A549 (cell line): ENCODE measurements at regions not wholly inside any gene's neighbourhood (a gene's known extent, or its start where the extent isn't known, plus 50 kb on each side); places are given as distances from the start of the nearest gene placed in this dataset.
A peak's percentile ranks its signal among the peaks of the same experiment; 100 is the strongest.

Experiments used
- ATAC-seq, 2 experiments: fragments of 200-7000 bp in 1 of 2; fragments of >200 bp in 1 of 2; cut with Nextera tagmentation in 1 of 2; cut with Tn5 transposase in 1 of 2; 3 replicates each; pipeline versions ENCODE4 v1.8.0 to v1.9.1; 2018 to 2020; ENCODE audit warnings: mild to moderate bottlenecking in 1 of 2, moderate library complexity in 1 of 2
- CTCF ChIA-PET: fragments of 300-600 bp; sonication (Branson Sonifier 250); formaldehyde crosslinking; extraction: SDS; loops from one replicate; lab custom pipeline; 2021; ENCODE audit warnings: antibody characterized with exemption, inconsistent platforms; lab: Yijun Ruan, JAX
- POLR2A ChIA-PET: fragments of 350-600 bp; formaldehyde crosslinking; extraction: SDS; loops from one replicate; lab custom pipeline; 2021; ENCODE audit warnings: antibody characterized with exemption, inconsistent platforms; lab: Yijun Ruan, JAX
- DNase-seq, 2 experiments: peaks; one replicate each; pipeline versions ENCODE4 v3.0.0 to v3.0.0-alpha.2; 2011 to 2016; ENCODE audit warnings: low read depth in 1 of 2, low spot score in 1 of 2
- FAIRE-seq: peaks from 2 replicates; lab custom pipeline; 2011; peaks lifted over from hg19 to GRCh38; lab: Jason Lieb, UNC
- H3K27ac ChIP-seq, 2 experiments: fragments of >200 bp; sonication (Bioruptor Twin); formaldehyde crosslinking; 3 replicates each; pipeline ENCODE4 v1.5.1; 2016 to 2017
- H3K4me1 ChIP-seq: fragments of >200 bp; sonication (Bioruptor Twin); formaldehyde crosslinking; 3 replicates; pipeline ENCODE4 v1.6.1; 2016
- H3K4me2 ChIP-seq: fragments of >200 bp; sonication (Bioruptor Twin); formaldehyde crosslinking; 3 replicates; pipeline ENCODE4 v1.6.1; 2016
- H3K4me3 ChIP-seq: fragments of >200 bp; sonication (Bioruptor Twin); formaldehyde crosslinking; 3 replicates; pipeline ENCODE4 v1.5.1; 2016
- H3K9me3 ChIP-seq: fragments of >200 bp; sonication (Bioruptor Twin); formaldehyde crosslinking; 3 replicates; pipeline ENCODE4 v1.6.1; 2016
- CBX8 ChIP-seq: fragments of 200-600 bp; sonication (generic); IDR thresholded peaks from 2 replicates; pipeline ENCODE4 v1.6.1; 2016
- CEBPB ChIP-seq, 2 experiments: fragments of >200 bp in 1 of 2; sonication (Bioruptor Twin) in 1 of 2; formaldehyde crosslinking in 1 of 2; IDR thresholded peaks; 2 replicates each; pipeline ENCODE4 v1.6.1; 2012 to 2016
- EHMT2 ChIP-seq: fragments of 200-600 bp; sonication (generic); IDR thresholded peaks from 2 replicates; pipeline ENCODE4 v1.6.1; 2016; ENCODE audit warnings: antibody characterized with exemption, low read depth, mild to moderate bottlenecking, moderate library complexity
- HDAC2 ChIP-seq: fragments of 200-600 bp; sonication (generic); IDR thresholded peaks from 2 replicates; pipeline ENCODE4 v1.6.1; 2016
- HOXA7 ChIP-seq: fragments of 250-450 bp; sonication (Bioruptor Pico); IDR thresholded peaks from 2 replicates; pipeline ENCODE4 v1.5.0; 2020; ENCODE audit warnings: mild to moderate bottlenecking, moderate library complexity
- JUNB ChIP-seq: fragments of >200 bp; sonication (Bioruptor Twin); formaldehyde crosslinking; IDR thresholded peaks from 2 replicates; pipeline ENCODE4 v1.6.1; 2016
- KDM1A ChIP-seq: fragments of 200-600 bp; sonication (generic); IDR thresholded peaks from 2 replicates; pipeline ENCODE4 v1.6.1; 2016; ENCODE audit warnings: low read depth, mild to moderate bottlenecking
- MAZ ChIP-seq: fragments of 150-350 bp; IDR thresholded peaks from 2 replicates; pipeline ENCODE4 v1.6.1; 2014; ENCODE audit warnings: antibody characterized with exemption, low read depth, low read length, borderline replicate concordance
- NFE2L2 ChIP-seq: fragments of 150-350 bp; conservative IDR thresholded peaks from 2 replicates; pipeline ENCODE4 v1.6.1; 2014; ENCODE audit warnings: low read length
- NPAS2 ChIP-seq: fragments of 250-450 bp; sonication (Bioruptor Pico); IDR thresholded peaks from 2 replicates; pipeline ENCODE4 v1.8.0; 2022; ENCODE audit warnings: mild to moderate bottlenecking, moderate library complexity, borderline replicate concordance
- RARB ChIP-seq: fragments of 250-450 bp; sonication (Bioruptor Pico); IDR thresholded peaks from 2 replicates; pipeline ENCODE4 v1.8.0; 2021; ENCODE audit warnings: mild to moderate bottlenecking, moderate library complexity
- RCOR1 ChIP-seq: fragments of 150-350 bp; IDR thresholded peaks from 2 replicates; pipeline ENCODE4 v1.6.1; 2014; ENCODE audit warnings: antibody characterized with exemption, low read length, low read depth
- ZC3H11A ChIP-seq: fragments of 450-650 bp; IDR thresholded peaks from 2 replicates; pipeline ENCODE4 v1.6.1; 2014; ENCODE audit warnings: antibody characterized with exemption, mild to moderate bottlenecking
- ZFP36 ChIP-seq: fragments of 450-650 bp; IDR thresholded peaks from 2 replicates; pipeline ENCODE4 v1.6.1; 2014; ENCODE audit warnings: borderline replicate concordance; ENCODE audit not compliant: partially characterized antibody
- WGBS: methylation state at CpG from one replicate; pipeline ENCODE4 v1.1.6; 2017; ENCODE audit errors: missing lambda C conversion rate; 5-methylcytosine and 5-hydroxymethylcytosine counted together
- TF ChIP-seq, protein P1 (sequence below): fragments of 250-450 bp; sonication (Bioruptor Pico); IDR thresholded peaks from 2 replicates; pipeline ENCODE4 v1.5.0; 2020; ENCODE audit warnings: low read depth, mild to moderate bottlenecking, moderate library complexity
- TF ChIP-seq, protein P2 (sequence below): fragments of 200-600 bp; sonication (generic); IDR thresholded peaks from 2 replicates; pipeline ENCODE4 v1.6.1; 2016; ENCODE audit warnings: antibody characterized with exemption, mild to moderate bottlenecking, moderate library complexity
- TF ChIP-seq, protein P3 (sequence below): fragments of >200 bp; sonication (Bioruptor Twin); formaldehyde crosslinking; IDR thresholded peaks from 3 replicates; pipeline ENCODE4 v1.5.1; 2016

- no peaks in the 10 kb centered on the region for H3K9me3 ChIP-seq
- no peak overlapping the region for H3K27ac ChIP-seq
- TF ChIP-seq RCOR1 (no peak), CBX8 (no peak), HDAC2 (no peak), EHMT2 (no peak), RARB (CRISPR knock-in tag) (no peak), CEBPB (IDR thresholded peaks at IDR 0.05) (no peak), NPAS2 (no peak), HOXA7 (CRISPR knock-in tag) (no peak), JUNB (no peak), KDM1A (no peak), ZFP36 (no peak)
- TF ChIP-seq, protein P1, sequence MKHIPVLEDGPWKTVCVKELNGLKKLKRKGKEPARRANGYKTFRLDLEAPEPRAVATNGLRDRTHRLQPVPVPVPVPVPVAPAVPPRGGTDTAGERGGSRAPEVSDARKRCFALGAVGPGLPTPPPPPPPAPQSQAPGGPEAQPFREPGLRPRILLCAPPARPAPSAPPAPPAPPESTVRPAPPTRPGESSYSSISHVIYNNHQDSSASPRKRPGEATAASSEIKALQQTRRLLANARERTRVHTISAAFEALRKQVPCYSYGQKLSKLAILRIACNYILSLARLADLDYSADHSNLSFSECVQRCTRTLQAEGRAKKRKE (CRISPR knock-in tag), result no peak
- TF ChIP-seq, protein P2, sequence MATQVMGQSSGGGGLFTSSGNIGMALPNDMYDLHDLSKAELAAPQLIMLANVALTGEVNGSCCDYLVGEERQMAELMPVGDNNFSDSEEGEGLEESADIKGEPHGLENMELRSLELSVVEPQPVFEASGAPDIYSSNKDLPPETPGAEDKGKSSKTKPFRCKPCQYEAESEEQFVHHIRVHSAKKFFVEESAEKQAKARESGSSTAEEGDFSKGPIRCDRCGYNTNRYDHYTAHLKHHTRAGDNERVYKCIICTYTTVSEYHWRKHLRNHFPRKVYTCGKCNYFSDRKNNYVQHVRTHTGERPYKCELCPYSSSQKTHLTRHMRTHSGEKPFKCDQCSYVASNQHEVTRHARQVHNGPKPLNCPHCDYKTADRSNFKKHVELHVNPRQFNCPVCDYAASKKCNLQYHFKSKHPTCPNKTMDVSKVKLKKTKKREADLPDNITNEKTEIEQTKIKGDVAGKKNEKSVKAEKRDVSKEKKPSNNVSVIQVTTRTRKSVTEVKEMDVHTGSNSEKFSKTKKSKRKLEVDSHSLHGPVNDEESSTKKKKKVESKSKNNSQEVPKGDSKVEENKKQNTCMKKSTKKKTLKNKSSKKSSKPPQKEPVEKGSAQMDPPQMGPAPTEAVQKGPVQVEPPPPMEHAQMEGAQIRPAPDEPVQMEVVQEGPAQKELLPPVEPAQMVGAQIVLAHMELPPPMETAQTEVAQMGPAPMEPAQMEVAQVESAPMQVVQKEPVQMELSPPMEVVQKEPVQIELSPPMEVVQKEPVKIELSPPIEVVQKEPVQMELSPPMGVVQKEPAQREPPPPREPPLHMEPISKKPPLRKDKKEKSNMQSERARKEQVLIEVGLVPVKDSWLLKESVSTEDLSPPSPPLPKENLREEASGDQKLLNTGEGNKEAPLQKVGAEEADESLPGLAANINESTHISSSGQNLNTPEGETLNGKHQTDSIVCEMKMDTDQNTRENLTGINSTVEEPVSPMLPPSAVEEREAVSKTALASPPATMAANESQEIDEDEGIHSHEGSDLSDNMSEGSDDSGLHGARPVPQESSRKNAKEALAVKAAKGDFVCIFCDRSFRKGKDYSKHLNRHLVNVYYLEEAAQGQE, result no peak
- H3K4me3 ChIP-seq, result no peak overlapping the region
- ChIA-PET POLR2A (no interaction called here), CTCF (interaction anchor here (0.7 kb wide), 1 partner anchor 11 kb away, joined by 3 read pairs; no protein-coding TSS in a partner anchor)
- no peak for FAIRE-seq
- H3K4me1 ChIP-seq, result no peaks in the 10 kb centered on the region
- WGBS, result 62% methylated on average over 6 of the region's 6 CpGs
- no peak for DNase-seq
- no peak for ATAC-seq
- H3K4me2 ChIP-seq, result no peak overlapping the region
These were observed 58.6 kb upstream of the NTPCR start for GRCh38 chr1:232891656-232892317.

DNA sequence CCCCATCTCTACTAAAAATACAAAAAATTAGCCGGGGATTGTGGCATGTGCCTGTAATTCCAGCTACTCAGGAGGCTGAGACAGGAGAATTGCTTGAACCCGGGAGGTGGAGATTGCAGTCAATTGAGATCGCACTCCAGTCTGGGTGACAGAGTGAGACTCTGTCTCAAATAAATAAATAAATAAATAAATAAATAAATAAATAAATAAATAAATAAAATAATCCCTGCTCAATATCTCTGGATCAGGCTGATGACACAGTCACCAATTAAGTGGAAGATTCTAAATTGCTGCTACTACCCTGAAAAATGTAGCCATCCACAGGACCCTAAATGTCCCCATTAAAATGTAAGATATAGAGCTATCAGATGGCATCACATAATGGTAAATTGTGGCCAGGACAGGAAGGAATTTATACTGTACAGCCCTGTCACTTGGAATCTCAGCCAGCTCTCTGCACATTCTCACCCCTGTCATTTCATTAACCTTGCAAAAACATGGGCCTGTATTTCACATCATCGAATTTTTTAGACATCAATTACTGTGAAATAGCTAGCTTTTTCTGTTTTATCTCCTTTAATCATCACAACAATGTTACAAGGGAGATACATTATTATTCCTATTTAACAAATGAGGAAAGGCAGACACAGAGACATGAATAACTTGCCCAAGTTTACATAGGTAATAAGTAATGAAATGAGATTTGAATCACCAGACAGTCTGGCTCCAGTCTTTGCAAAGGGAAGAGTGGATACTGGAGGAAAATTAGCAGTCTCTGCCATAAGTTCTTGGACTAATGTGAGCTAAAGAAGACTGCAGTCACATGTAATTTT is 56.7 kb upstream of the NTPCR start:
- CTCF ChIA-PET, result interaction anchor here (0.6 to 1.3 kb wide), 4 partner anchors 15 to 1580 kb away, joined by 3 read pairs; no protein-coding TSS in a partner anchor
- POLR2A ChIA-PET, result no interaction called here
- no peak for DNase-seq
- H3K27ac ChIP-seq, result no peak overlapping the region
- H3K4me2 ChIP-seq, result no peak overlapping the region
- no peaks in the 10 kb centered on the region for H3K9me3 ChIP-seq
- H3K4me1 ChIP-seq, result no peaks in the 10 kb centered on the region
- ATAC-seq, result no peak
- TF ChIP-seq MAZ, result no peak
- peak; percentile 44 for TF ChIP-seq ZC3H11A
- TF ChIP-seq, protein P3, sequence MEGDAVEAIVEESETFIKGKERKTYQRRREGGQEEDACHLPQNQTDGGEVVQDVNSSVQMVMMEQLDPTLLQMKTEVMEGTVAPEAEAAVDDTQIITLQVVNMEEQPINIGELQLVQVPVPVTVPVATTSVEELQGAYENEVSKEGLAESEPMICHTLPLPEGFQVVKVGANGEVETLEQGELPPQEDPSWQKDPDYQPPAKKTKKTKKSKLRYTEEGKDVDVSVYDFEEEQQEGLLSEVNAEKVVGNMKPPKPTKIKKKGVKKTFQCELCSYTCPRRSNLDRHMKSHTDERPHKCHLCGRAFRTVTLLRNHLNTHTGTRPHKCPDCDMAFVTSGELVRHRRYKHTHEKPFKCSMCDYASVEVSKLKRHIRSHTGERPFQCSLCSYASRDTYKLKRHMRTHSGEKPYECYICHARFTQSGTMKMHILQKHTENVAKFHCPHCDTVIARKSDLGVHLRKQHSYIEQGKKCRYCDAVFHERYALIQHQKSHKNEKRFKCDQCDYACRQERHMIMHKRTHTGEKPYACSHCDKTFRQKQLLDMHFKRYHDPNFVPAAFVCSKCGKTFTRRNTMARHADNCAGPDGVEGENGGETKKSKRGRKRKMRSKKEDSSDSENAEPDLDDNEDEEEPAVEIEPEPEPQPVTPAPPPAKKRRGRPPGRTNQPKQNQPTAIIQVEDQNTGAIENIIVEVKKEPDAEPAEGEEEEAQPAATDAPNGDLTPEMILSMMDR, result no peak
- no peak for TF ChIP-seq NFE2L2
- TF ChIP-seq, all 56 proteins: peak for 1
- FAIRE-seq, result no peak
- WGBS, result 58% methylated on average over 4 of the region's 4 CpGs
- no peak overlapping the region for H3K4me3 ChIP-seq
